Hepatocyte (in vitro differentiated cells): ENCODE measurements at regions not wholly inside any gene's neighbourhood (a gene's known extent, or its start where the extent isn't known, plus 50 kb on each side); places are given as distances from the start of the nearest gene placed in this dataset.

ENCODE experiments used
- DNase-seq: peaks from one replicate; pipeline ENCODE4 v3.0.0-alpha.2; 2016; ENCODE audit warnings: low spot score
- H2AFZ ChIP-seq: fragments of 200-600 bp; sonication (generic); 2 replicates; pipeline ENCODE4 v1.6.0; 2016; ENCODE audit warnings: antibody characterized with exemption, mild to moderate bottlenecking
- H3K27ac ChIP-seq: fragments of 200-600 bp; sonication (generic); 2 replicates; pipeline ENCODE4 v1.5.1; 2016; ENCODE audit warnings: mild to moderate bottlenecking
- H3K27me3 ChIP-seq: fragments of 200-600 bp; sonication (generic); 2 replicates; pipeline ENCODE4 v1.6.1; 2016
- H3K36me3 ChIP-seq: fragments of 200-600 bp; sonication (generic); replicated peaks from 2 replicates; pipeline ENCODE4 v1.5.1; 2016; ENCODE audit warnings: low read depth; ENCODE audit not compliant: insufficient read depth
- H3K4me1 ChIP-seq: fragments of 200-600 bp; sonication (generic); 2 replicates; pipeline ENCODE4 v1.5.1; 2016; ENCODE audit warnings: mild to moderate bottlenecking, moderate library complexity; ENCODE audit not compliant: insufficient read depth
- H3K4me2 ChIP-seq: fragments of 200-600 bp; sonication (generic); 2 replicates; pipeline ENCODE4 v1.6.0; 2016
- H3K4me3 ChIP-seq: fragments of 200-600 bp; sonication (generic); 2 replicates; pipeline ENCODE4 v1.5.1; 2016; ENCODE audit warnings: mild to moderate bottlenecking
- H3K79me2 ChIP-seq: fragments of 200-600 bp; sonication (generic); 2 replicates; pipeline ENCODE4 v1.6.0; 2017; ENCODE audit warnings: mild to moderate bottlenecking
- H3K9me2 ChIP-seq: fragments of 200-600 bp; sonication (generic); replicated peaks from 2 replicates; pipeline ENCODE4 v1.6.0; 2017; ENCODE audit warnings: mild to moderate bottlenecking; ENCODE audit not compliant: insufficient read depth
- H3K9me3 ChIP-seq: fragments of 200-600 bp; sonication (generic); 2 replicates; pipeline ENCODE4 v1.5.1; 2016; ENCODE audit warnings: low read depth, mild to moderate bottlenecking
- H4K20me1 ChIP-seq: fragments of 200-600 bp; sonication (generic); 2 replicates; pipeline ENCODE4 v1.6.0; 2016; ENCODE audit warnings: mild to moderate bottlenecking; ENCODE audit not compliant: insufficient read depth, poor library complexity, severe bottlenecking
- EZH2 ChIP-seq: fragments of 200-600 bp; sonication (generic); IDR thresholded peaks from 2 replicates; pipeline ENCODE4 v1.6.1; 2016; ENCODE audit warnings: antibody characterized with exemption, mild to moderate bottlenecking, borderline replicate concordance
- EZH2phosphoT487 ChIP-seq: fragments of 200-600 bp; sonication (generic); IDR thresholded peaks from one replicate; pipeline ENCODE4 v1.6.1; 2018; ENCODE audit warnings: antibody characterized with exemption, mild to moderate bottlenecking, low read depth, moderate library complexity; ENCODE audit not compliant: unreplicated experiment, severe bottlenecking
- WGBS: methylation state at CpG from one replicate; pipeline ENCODE4 v1.1.6; 2016; ENCODE audit warnings: low lambda C conversion rate; ENCODE audit errors: missing lambda C conversion rate; 5-methylcytosine and 5-hydroxymethylcytosine counted together
- TF ChIP-seq, protein P1 (sequence below): fragments of 200-600 bp; sonication (generic); IDR thresholded peaks from 2 replicates; pipeline ENCODE4 v1.5.1; 2016; ENCODE audit warnings: antibody characterized with exemption, mild to moderate bottlenecking; ENCODE audit not compliant: poor library complexity

DNA sequence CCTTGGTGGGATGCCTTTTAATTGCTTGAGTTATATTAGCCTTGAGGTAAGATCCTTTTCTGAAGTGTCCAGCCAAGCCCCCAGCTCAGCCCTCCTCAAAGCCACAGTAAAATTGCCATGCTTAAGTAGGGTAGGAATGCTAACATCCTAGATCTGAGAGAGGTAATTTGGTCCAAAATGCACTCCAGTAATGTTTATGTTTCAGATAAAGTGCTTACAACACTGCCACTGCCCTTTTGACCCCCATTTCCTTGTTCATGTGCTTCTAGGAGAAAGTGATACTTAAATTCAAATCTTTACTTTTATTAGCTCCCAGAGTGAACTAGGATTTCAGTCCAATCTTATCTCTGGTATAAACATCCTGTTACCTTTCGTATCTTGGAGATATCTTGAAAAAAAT lies 318.0 kb downstream of the BMP2 start:
- Histone ChIP-seq H3K36me3 (no peaks in the 10 kb centered on the region), H3K9me3 (no peaks in the 10 kb centered on the region), H3K79me2 (no peaks in the 10 kb centered on the region), H3K4me1 (peaks cover 7% of the 10 kb centered on the region), H3K9me2 (no peaks in the 10 kb centered on the region), H3K27me3 (no peaks in the 10 kb centered on the region), H3K27ac (no peak overlapping the region), H3K4me3 (no peak overlapping the region), H2AFZ (no peak overlapping the region), H4K20me1 (no peaks in the 10 kb centered on the region), H3K4me2 (peak overlapping the region; percentile 12)
- WGBS, result 7% methylated on average over 1 of the region's 1 CpG
- TF ChIP-seq EZH2 (no peak), EZH2phosphoT487 (no peak)
- TF ChIP-seq, protein P1, sequence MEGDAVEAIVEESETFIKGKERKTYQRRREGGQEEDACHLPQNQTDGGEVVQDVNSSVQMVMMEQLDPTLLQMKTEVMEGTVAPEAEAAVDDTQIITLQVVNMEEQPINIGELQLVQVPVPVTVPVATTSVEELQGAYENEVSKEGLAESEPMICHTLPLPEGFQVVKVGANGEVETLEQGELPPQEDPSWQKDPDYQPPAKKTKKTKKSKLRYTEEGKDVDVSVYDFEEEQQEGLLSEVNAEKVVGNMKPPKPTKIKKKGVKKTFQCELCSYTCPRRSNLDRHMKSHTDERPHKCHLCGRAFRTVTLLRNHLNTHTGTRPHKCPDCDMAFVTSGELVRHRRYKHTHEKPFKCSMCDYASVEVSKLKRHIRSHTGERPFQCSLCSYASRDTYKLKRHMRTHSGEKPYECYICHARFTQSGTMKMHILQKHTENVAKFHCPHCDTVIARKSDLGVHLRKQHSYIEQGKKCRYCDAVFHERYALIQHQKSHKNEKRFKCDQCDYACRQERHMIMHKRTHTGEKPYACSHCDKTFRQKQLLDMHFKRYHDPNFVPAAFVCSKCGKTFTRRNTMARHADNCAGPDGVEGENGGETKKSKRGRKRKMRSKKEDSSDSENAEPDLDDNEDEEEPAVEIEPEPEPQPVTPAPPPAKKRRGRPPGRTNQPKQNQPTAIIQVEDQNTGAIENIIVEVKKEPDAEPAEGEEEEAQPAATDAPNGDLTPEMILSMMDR, result no peak
- peak; percentile 39 for DNase-seq

DNA sequence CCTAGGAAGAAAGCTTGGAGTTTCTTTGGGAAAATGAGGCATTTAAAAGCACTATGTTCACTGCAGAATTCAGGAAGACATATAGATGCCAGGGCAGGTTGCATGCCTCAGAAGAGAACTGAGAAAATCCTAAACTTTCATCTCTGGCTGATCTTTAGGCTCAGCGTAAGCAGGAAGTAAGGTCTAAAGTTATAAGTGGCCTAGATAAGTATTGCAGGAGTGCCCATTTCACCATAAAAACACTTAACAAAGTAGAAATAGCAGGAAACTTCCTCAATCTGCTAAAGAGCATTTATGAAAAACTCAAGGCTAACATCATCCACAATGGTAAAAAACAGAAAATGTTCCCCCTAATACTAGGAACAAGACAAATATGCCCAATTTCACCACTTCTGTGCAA lies 320.3 kb downstream of the BMP2 start:
- WGBS, result 82% methylated on average over 1 of the region's 1 CpG

DNA sequence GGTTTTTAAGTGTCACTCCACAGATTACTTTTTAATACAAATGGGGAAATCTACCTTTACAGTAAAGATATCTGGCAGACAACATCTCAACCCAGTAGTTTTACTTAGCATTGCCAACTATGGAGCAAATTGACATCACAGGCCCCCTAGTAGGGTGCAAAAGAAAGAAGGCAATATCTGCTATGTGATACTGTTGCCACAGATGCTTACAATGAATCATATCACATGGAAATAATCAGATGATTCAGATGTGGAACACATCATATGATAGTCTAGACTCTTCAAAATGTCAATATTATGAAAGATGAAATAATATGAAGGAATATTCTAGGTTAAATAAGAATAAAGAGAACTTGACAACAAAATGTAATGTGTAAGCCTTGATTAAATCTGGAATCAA lies 322.5 kb downstream of the BMP2 start:
- H3K9me2 ChIP-seq, result no peaks in the 10 kb centered on the region
- no peaks in the 10 kb centered on the region for H3K9me3 ChIP-seq
- no peak overlapping the region for H3K27ac ChIP-seq
- H3K4me1 ChIP-seq, result peaks cover 14% of the 10 kb centered on the region
- TF ChIP-seq, protein P1, result no peak
- TF ChIP-seq EZH2 (no peak), EZH2phosphoT487 (no peak)
- no peaks in the 10 kb centered on the region for H4K20me1 ChIP-seq
- no peaks in the 10 kb centered on the region for H3K27me3 ChIP-seq
- H3K79me2 ChIP-seq, result no peaks in the 10 kb centered on the region
- no peak overlapping the region for H2AFZ ChIP-seq
- no peak for DNase-seq
- H3K4me2 ChIP-seq, result no peak overlapping the region
- no peaks in the 10 kb centered on the region for H3K36me3 ChIP-seq
- H3K4me3 ChIP-seq, result no peak overlapping the region

More for the DNA sequence above, 320.3 kb downstream of the BMP2 start:
- H3K4me1 ChIP-seq, result peaks cover 14% of the 10 kb centered on the region
- no peak overlapping the region for H3K4me2 ChIP-seq
- H2AFZ ChIP-seq, result no peak overlapping the region
- no peaks in the 10 kb centered on the region for H3K79me2 ChIP-seq
- H3K36me3 ChIP-seq, result no peaks in the 10 kb centered on the region
- no peaks in the 10 kb centered on the region for H3K9me2 ChIP-seq
- TF ChIP-seq EZH2, result no peak
- TF ChIP-seq EZH2phosphoT487, result no peak
- TF ChIP-seq, protein P1, result no peak
- no peak overlapping the region for H3K4me3 ChIP-seq
- no peaks in the 10 kb centered on the region for H3K27me3 ChIP-seq
- no peak overlapping the region for H3K27ac ChIP-seq
- no peaks in the 10 kb centered on the region for H3K9me3 ChIP-seq
- DNase-seq, result no peak
- H4K20me1 ChIP-seq, result no peaks in the 10 kb centered on the region

DNA sequence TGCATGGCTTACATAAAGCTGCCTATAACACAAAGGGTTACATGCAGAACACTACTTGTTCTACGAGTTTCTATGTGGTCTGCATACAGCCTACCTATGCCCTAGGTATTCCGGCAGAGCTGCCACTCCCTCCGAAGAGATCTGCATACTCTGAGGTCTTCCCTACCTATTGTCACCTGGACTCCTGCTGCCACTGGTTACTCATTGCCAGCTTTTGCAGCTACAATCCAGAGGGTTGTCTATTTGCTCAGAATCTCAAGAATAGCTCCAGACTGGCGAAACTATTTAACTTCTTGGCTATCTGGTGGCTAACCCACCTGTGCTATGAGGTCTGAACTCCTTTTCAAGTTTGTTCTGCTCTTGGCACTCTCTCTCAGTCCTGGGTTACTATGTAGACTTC lies 323.3 kb downstream of the BMP2 start:
- Histone ChIP-seq H3K9me3 (no peaks in the 10 kb centered on the region), H2AFZ (no peak overlapping the region), H3K79me2 (no peaks in the 10 kb centered on the region), H3K4me1 (peaks cover 11% of the 10 kb centered on the region), H3K4me3 (no peak overlapping the region), H3K4me2 (peak overlapping the region; percentile 4), H3K27ac (peak overlapping the region; percentile 68), H3K27me3 (no peaks in the 10 kb centered on the region), H3K36me3 (no peaks in the 10 kb centered on the region), H4K20me1 (no peaks in the 10 kb centered on the region), H3K9me2 (no peaks in the 10 kb centered on the region)
- peak; percentile 61 for DNase-seq
- WGBS, result 27% methylated on average over 4 of the region's 4 CpGs
- TF ChIP-seq EZH2, result no peak
